Eye (tissue), 1 donor: ENCODE measurements at regions not wholly inside any gene's neighbourhood (a gene's known extent, or its start where the extent isn't known, plus 50 kb on each side); places are given as distances from the start of the nearest gene placed in this dataset.

Source experiments
- DNase-seq: peaks from one replicate; pipeline ENCODE4 v3.0.0-alpha.2; 2015

DNA sequence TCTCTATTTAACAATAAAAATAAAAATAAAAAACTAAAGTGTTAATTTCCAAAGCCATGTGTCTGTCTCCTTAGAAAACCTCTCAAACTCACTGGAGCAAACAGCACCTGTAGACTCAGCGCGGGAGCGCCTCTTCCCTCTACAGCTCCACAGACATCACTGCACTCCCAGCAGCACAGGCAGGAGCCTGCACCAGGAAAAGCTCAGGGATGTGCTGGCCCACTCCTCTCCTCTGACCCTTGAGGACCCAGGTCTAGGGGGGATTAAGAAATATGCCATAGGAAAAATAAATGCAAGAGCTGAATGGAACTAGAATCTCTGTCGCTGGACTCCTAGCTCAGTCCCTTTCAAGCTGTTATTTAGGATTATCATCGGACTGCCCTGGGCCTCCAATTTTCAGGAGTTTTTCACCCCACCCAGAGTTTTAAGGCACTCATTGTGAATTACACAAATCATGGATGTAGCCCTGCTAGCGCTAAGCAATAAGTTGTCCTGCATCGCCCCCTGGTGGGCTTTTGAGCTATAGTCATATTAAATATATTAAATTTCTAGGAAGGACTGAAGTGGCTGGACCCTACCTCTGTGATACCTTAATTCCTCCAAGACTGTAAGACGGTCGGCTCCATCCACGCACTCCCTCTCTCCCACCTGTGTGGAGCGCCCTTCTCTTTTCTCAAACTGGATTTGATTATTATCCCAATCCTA is 333.9 kb downstream of the UQCRFS1 start:
- DNase-seq = peak; percentile 94

DNA sequence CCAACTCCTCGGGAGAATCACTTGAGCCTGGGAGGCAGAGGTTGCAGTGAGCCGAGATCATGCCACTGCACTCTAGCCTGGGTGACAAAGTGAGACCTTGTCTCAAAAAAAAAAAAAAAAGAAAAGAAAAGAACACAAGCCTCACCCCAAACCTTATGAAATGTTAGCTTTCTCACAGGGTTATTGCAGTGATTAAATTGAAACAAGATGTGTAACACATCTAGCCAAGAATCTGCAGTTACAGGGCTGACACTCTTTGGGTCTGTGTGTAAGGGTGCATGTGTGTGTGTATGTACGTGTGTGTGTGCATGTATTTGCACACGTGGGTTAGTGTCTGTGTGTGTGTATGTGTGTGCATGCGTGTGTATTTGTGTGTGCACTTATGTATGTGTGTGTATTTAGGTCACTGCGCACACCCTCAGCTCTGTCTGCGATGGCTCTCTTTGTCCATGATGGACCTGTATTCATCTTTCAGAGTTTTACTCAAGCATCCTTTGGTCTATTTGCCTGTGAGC is 336.3 kb downstream of the UQCRFS1 start:
- no peak for DNase-seq

DNA sequence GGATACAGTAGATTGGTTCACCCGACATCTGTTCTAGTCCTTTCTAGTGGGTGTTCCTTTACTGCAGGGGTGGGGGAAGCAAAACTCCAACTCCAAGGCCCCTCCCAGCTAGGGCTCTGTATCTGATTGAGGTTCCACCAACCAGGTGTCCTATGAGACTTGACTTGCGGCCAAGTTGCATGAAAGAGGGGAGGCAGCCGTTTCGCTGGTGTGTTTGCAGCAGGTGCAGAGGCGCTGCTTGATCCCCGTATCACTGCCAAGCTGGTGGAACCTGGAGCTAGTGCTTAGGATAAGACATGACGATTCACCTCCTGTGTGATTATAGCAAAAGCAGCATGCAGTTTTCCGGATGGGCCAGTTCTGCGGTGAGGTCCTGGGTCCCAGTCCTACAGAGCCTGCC is 338.2 kb downstream of the UQCRFS1 start:
- DNase-seq = no peak

DNA sequence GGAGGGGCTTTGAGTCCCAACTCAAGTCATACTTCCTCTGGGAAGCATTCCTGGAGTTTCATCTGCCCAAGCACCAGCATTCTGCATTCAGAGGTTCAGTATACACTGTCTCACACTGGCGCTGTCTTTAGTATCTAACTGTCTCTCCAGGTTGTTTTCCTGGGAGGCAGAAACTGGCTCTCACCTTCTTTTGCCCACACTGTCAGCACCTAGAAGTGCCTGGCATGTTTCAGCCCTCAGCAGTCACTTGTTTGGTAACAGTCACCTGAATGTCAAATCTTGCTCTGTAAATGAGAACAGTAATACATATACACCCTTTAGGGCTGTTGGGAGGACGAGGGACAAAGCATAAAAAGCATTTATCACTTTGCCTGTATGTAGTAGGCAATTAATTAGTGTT is 339.6 kb downstream of the UQCRFS1 start:
- DNase-seq = no peak

DNA sequence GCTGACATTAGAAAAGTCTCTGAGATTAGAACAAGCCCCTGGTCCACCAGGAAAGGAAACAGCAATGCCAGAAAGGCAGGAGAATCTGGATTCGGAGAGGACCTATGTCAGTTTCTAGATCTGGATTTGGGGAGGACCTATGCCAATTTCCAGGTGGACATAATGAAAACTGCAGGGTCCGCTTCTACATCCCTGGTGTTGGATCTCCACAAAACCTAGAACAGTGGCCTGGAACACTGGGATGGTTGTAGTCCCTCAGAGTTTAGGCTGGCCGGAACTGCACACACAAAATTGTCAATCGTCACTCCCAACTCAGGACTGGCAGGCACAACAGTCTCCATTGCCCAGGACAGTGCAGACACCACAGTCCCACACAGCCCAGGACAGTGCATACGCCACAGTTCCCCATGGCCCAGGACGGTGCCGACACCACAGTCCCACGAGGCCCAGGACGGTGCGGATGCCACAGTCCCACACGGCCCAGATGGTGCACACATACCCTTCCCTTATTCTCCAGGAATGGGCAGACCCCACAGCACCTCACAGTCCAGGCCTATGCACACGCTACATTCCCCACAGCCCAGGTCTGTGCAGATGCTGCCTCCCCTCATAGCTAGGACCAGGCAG is 341.7 kb downstream of the UQCRFS1 start:
- DNase-seq = no peak

DNA sequence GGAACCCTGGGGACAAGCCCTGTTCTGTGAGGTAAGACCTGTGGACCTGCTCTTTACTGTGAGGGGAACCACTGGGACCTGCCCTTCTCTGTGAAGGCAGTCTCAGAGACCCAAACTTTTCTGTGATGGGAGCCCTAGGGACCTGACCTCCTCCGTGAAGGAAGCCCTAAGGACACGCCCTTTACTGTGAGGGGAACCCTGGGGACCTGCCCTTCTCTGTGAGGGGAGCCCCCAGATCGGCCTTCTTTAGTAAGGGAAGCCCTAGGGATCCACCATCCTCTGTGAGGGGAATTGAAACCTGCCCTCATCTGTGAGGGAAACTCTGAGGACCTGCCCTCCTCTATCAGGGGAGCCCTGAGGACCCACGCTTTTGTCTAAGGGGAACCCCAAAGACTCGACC is 343.5 kb downstream of the UQCRFS1 start:
- DNase-seq = no peak

DNA sequence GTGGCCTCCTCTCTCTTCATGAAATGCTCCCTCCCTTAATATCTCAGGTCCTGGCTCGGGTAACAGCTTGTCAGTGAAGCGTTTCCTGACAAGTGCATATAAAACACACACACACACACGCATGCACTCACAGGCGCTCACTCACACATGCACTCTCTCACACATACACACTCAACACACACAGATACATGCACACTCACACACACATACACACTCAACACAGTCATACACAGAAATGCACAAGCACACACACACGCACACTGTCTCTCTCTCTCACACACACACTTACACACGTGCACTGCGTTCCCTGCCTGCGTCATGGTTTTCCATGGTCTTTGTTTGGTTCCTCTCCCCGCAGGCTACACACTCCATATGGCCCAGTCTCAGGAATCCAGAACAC is 344.1 kb downstream of the UQCRFS1 start:
- no peak for DNase-seq

DNA sequence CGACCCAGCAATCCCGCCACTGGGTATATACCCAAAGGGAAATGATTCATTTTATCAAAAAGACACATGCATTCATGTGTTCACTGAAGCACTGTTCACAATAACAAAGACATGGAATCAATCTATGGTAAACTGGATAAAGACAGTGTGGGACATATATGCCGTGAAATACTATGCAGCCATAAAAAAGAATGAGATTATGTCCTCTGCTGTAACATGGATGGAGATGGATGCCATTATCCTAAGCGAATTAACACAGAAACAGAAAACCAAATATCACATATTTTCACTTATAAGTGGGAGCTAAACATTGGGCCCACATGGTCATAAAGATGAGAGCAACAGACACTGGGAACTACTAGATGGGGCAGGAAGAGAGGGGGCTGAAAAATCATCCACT is 345.0 kb downstream of the UQCRFS1 start:
- DNase-seq = no peak

DNA sequence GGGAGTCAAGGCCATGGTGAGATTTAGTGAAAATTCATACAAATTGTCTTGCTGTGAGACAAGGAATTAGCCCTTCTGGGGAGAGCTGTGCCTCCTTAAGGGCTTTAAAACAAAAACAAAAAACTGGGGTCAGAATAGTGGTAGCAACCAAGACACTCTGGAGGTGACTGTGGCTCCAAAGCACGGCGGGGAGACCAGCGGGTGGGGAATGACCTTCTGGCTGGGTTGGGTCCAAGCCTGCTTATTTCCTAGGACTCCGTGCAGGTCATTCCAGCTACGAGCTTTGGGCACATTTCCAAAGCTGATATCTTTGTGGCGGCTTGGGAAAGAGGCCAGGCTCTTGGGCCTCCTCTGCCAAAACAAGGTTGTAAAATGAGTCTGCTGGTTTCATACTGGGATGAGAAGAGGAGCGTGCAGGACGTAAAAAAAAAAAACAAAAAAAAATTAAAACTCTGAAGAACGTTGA is 348.3 kb downstream of the UQCRFS1 start:
- no peak for DNase-seq

DNA sequence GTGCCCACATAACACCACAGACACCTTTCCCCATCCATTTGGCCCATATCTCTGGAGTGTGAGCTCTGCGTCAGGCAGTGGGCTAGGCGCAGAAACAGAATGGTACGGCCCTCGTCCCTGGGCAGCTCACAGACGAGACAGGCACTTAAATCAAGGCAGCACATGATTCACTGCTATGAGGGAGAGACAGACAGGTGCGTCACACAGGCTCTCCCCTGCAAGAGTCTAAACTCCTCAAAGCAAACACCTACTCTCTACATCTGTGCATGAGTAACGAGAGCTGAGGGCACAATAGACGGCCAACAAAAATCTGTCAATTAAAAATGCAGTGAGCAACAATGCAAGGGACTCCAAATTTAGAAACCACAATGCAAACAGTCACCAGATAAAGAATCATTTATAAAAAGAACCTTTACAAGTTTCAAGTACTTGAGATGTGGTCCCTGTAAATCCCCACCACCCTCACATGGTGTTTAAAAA is 348.9 kb downstream of the UQCRFS1 start:
- no peak for DNase-seq

DNA sequence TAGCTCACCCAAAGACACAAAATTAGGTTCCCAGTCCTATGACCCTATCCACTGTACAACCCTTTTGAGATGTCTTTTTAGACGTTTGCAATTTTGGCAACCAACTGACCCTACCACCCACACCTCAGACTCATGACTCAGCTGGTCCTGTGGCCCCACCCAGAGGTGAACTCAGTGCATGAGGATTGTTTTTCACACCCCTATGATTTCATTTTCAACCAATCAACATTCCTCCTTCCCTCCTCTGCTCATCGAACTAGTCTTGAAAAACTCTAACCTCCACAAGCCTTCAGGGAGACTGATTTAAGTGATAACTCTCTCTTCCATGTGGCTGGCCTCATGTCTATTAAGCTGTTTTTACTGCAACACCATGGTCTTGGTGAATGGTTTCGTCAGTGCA is 350.7 kb downstream of the UQCRFS1 start:
- DNase-seq = no peak

DNA sequence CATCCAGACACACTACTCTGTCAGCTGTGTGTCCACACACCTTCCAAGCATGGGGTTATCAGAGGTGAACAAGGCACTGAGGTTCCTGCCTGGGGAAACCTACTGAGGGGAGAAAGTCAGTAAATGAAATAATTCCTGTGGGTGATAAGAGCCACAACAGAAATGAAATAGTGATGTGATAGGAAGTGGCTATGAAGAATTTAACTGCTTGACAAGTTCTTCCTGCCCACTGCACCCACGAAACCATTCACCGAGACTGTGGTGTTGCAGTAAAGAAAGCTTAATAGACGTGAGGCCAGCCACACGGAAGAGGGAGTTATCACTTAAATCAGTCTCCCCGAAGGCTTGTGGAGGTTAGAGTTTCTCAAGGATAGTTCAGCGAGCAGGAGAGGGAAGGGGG is 353.1 kb downstream of the UQCRFS1 start:
- DNase-seq = no peak

DNA sequence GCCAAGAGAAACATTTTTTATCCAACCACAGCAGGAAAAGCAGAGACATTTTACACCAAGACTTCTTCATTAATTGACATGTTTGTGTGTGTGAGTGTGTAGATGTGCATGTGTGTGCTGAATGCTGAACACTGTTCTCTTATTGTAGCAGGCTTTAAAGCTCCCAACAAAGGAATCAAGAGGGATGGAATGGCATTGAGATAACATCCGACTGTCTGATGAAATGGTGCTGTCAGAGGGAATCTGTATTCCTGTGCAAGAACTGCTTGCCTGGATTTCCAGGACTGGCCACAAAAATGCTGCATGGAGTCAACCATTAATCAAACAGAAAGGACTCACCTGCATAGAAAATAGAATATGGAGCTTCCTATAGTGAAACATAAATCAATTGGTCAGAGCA is 354.0 kb downstream of the UQCRFS1 start:
- no peak for DNase-seq

DNA sequence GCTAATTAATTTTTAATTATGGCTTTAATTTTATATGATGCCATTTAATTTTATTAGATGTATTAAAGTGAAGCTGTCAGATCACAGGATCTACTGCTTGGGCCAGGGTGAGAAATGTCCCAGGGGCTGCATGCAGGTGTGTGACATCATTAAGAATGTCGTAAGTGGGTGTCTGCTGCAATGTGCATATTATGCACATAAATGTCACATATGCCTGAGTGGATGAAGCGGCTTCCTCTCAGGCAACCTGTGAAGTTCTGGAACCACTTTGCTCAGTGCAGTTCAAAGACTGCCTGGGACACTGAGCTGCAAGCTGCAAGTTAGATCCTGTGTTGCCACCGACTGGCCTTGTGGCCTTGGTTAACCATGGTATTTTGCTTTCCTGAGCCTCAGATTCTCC is 355.0 kb downstream of the UQCRFS1 start:
- no peak for DNase-seq

DNA sequence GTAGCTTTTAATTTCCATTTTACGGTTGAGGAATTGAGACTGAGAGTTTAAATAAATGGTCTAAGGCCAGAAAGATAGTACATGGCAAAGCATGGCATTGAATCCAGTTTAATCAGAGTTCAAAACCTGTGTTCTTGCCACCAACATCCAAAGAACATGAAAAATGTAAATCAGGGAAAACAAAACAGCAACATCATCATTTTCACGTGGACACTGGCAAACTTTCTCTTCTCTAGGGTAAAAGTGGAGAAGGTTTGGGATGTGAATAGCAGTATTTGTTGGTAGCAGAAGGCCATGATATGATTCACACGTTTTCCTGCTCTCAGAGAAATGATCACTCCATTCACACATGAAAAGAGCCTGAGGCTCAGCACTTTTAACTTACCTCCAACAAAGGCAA is 357.7 kb downstream of the UQCRFS1 start:
- no peak for DNase-seq

DNA sequence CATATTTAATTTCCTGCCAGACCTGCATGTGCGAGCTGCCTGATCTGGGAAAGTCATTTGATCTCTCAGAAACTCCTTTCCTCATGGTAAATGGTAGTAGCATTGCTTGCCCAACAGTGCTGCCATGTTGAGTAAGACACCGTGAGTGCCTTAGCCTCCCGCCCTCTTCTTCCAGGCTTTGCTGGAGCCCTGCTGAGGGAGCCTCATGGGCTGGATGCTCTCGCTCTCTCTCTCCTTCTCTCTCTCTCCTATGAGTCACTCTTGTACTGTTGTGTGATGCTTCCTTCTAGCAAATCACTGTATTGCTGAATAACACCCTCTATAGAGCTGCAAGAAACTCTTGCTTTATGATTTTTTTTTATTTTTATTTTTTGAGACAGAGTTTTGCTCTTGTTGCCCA is 365.5 kb downstream of the UQCRFS1 start:
- DNase-seq = no peak

DNA sequence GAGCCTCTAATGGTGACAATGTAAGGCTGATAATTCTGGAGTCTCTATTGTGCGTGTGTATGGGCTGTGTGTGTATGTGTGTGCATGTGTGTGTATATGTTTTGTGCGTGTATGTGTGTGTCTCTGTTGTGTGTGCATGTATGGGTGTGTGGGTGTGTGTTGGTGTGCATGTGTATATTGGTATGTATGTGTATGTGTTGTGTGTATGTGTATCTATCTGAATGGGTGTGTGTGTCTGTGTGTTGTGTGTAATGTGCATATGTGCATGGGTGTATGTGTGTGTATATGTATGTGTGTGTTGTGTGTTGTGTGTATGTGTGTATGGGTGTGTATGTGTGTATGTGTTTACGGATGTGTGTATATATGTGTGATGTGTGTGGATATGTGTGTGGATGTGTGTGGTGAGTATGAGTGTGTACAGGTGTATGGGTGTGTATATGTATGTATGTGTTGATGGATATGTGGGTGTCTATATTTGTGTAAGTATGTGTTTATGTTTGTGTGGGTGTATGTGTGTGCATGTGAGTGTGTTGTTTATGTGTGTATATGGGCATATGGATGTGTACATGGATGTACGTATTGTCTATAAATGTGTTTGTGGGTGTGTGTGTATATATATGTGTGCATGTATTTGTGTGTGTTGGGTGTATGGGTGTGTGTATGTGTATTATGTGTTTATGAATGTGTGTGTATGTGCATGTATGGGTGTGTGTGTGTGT is 366.7 kb downstream of the UQCRFS1 start:
- no peak for DNase-seq

DNA sequence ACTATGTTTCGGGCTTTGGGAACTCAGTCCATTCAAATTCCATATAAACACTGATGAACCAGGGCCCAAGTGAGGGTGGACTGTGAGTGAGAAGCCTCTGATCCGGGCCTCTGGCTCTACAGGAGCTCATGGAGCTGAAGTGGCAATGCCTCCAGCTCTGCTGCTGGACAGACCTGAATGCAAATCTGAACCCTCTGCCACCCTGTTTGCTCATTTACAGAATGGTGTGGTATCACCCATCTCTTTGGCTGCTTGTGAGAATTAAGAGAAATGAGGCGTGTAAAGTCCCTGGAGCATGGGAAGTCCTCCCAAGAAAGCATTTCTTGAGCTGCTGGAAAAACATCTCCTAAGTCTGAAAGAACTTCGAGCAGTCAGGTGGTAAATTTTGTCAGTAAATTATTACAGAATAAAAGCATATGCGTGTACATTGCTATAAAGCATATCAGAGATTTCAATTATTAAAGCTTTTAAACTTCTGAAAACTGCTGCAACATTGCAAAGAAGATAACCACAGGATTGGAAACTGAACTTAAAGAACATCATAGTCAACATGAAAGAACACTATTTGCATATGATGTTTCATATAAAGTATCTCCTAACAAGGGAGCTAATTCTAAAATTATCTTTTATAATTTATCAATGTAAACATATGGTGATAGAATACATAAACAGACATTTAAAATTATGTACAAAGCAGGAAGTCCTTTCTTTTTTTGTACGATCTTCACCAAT is 369.0 kb downstream of the UQCRFS1 start:
- DNase-seq = no peak

DNA sequence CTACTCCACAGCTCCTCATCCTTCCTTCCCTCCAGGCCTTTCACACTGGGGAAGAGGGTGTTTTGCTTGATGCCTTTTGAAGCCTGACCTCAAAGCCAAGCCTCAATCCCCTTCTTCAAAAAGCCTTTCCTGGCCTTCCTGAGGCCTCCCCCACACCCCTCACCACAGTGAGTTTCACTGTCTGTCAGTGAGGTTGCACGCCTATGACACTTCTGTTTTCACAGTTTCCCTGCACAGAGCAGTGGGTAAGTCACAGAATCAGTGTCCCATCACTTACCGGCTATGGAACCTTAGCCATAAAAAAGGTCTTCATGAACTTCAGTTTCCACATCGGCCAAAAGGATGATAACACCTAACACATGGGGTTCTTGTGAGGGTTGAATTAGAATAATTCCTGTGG is 371.4 kb downstream of the UQCRFS1 start:
- no peak for DNase-seq

DNA sequence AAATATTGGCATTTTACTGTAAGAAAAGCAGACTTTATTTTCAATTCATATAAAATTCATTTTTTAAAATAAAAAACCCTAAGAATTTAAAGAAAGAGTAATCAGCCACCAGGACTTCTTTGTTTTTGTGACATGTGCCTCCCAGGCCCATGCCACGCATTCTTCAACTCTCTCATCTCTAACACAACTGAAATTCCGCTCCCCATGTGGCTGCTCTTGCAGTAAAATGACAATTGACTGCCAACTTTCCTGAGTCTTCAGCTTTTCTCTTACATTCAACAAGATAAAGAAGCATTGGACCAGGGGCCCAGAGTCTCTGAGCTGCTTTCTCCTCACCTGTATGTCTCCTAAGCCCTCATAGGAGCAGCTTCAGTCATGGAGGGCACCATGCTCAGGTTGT is 372.1 kb downstream of the UQCRFS1 start:
- no peak for DNase-seq

DNA sequence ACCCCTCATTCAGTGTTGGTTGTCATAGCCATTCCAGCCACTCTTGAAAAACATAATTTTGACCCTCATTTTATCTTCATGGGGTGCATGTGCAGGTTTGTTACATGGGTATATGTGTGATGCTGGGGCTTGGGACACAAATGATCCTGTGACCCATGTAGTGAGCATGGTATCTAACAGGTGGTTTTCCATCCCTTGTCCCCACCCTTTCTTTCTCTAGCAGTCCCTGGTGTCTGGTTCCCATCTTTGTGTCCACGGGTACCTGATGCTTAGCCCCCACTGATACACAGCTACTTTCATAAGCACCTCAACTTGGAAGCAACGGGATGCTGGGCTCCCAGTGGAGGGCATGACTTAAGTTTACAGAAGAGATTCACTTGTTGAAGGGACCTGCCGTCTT is 373.5 kb downstream of the UQCRFS1 start:
- DNase-seq = no peak

DNA sequence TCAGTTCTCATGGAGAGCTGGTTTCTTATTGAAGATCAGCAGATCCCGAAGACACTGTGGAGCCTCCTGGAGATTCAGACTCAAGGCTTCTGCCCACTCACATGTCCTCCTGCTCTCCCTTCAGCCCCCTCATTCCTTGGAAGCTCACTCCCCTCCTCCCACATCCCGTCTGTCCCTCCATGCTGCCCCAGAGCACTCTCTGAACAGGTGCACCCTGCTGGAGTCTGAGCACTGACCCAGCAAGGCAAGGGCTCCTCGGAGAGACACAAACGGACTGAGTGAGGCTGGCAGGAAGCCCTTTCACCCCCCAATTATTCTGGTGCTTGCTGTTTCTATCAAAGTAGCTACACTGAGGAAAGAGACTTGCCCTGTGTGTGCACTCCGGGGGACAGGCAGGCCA is 374.0 kb downstream of the UQCRFS1 start:
- no peak for DNase-seq

DNA sequence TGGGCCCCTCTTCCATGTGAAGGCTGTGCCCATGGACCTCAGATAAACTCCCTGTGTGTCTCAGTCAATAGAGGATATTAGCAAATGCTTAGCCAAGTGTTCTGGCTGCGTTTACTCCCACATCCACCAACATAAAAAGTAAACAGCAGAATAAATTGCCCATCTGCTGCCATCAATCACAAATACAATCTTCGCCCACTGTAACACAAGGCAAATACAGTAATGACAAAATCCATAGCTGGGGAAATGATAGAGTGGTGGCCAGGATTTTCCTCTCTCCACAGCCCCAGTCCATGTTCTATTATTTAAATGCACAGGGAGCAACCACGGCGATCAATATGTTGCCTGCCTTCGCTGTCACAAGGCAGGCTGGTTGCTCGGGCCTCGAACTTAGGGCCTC is 376.5 kb downstream of the UQCRFS1 start:
- DNase-seq = no peak
